ENCODE measurements at regions not wholly inside any gene's neighbourhood (a gene's known extent, or its start where the extent isn't known, plus 50 kb on each side); places are given as distances from the start of the nearest gene placed in this dataset.

GRCh38 chr1:5776035-5776550, 216.1 kb downstream of the NPHP4 start:
- TF ChIP-seq EZH2 (IDR thresholded peaks at IDR 0.05; ENCODE audit: borderline replicate concordance, insufficient read depth, low read length, poor library complexity, severe bottlenecking), result no peak
- no peak for TF ChIP-seq CTCF (IDR thresholded peaks at IDR 0.05; ENCODE audit: poor library complexity, severe bottlenecking)
- no peak for TF ChIP-seq RAD21 (conservative IDR thresholded peaks at IDR 0.05)
- TF ChIP-seq EP300 (conservative IDR thresholded peaks at IDR 0.05; ENCODE audit: poor library complexity, severe bottlenecking), result no peak
